ENCODE measurements at regions not wholly inside any gene's neighbourhood (a gene's known extent, or its start where the extent isn't known, plus 50 kb on each side); places are given as distances from the start of the nearest gene placed in this dataset.

DNA sequence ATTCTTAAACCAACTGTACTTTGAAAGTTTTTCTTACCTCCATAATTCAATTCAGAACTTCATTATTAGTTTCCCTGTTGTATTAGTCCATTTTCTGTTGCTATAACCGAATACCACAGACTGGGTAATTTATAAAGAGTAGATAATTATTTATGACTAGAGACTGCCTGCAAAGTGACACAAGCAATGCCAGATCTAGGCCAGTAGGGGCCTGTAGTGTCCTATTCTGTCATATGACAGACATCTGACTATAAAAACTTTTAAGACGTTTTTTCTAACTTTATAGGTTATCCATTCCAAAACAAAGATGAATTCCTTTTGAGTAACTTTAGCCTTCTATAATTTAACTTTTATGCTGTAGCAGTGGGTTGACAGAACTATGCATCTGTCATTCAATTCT is 2783.8 kb downstream of the PCDH9 start:
- Histone ChIP-seq H2AK9ac (replicated peaks; ENCODE audit: low read depth, low read length, poor library complexity) (no peak overlapping the region), H2AFZ (replicated peaks; ENCODE audit: low read length, poor library complexity) (no peak overlapping the region), H3K4me1 (ENCODE audit: control insufficient read depth, insufficient read depth, low read length) (no peaks in the 10 kb centered on the region), H4K20me1 (ENCODE audit: insufficient read depth, low read length) (no peaks in the 10 kb centered on the region), H2BK120ac (ENCODE audit: low read depth, low read length) (no peak overlapping the region), H3K36me3 (ENCODE audit: control insufficient read depth, insufficient read depth, low read length) (no peaks in the 10 kb centered on the region), H3K14ac (replicated peaks; ENCODE audit: low read depth, low read length) (no peak overlapping the region), H3K4me2 (ENCODE audit: low read depth, low read length) (no peak overlapping the region), H2BK20ac (ENCODE audit: low read depth, low read length) (no peak overlapping the region), H2BK5ac (ENCODE audit: low read depth, low read length, poor library complexity, severe bottlenecking) (no peak overlapping the region), H3K23ac (ENCODE audit: low read depth, low read length) (no peak overlapping the region), H2BK15ac (ENCODE audit: low read depth, low read length) (no peak overlapping the region), H3K9me1 (ENCODE audit: insufficient read depth, low read length) (no peaks in the 10 kb centered on the region), H3K18ac (ENCODE audit: low read depth, low read length) (no peak overlapping the region), H3K27me3 (ENCODE audit: control insufficient read depth, insufficient read depth, low read length) (no peaks in the 10 kb centered on the region), H3K4me3 (ENCODE audit: insufficient read depth, low read depth, low read length) (no peak overlapping the region), H3K9me3 (ENCODE audit: control insufficient read depth, insufficient read depth, low read length) (no peaks in the 10 kb centered on the region), H4K8ac (ENCODE audit: low read depth in 2 of 2, low read length in 2 of 2) (no peak overlapping the region), H3K56ac (ENCODE audit: extremely low read depth, insufficient read depth, low read length) (no peak overlapping the region), H3K27ac (ENCODE audit: insufficient read depth, low read length) (no peak overlapping the region), H4K91ac (ENCODE audit: insufficient read depth, low read depth, low read length) (no peak overlapping the region), H3K4ac (ENCODE audit: low read depth, low read length) (no peak overlapping the region), H3K79me1 (ENCODE audit: low read depth in 1 of 2, low read length in 2 of 2) (no peaks in the 10 kb centered on the region), H4K5ac (ENCODE audit: low read depth, low read length) (no peak overlapping the region), H3K9ac (ENCODE audit: low read depth, low read length) (no peak overlapping the region), H2AK5ac (ENCODE audit: low read depth, low read length) (no peak overlapping the region)
- ChIA-PET CTCF (interaction anchor here (0.7 kb wide), 1 partner anchor 15 kb away, joined by 3 read pairs; no protein-coding TSS in a partner anchor), POLR2A (ENCODE audit: unreplicated experiment) (no interaction called here)
- in situ Hi-C loops (cut with MboI; ENCODE audit: low sequenced_read_pairs) (no loop called here), dilution Hi-C loops (cut with HindIII; ENCODE audit: low sequenced_read_pairs, unreplicated experiment) (no loop called here), intact Hi-C loops (cut with micrococcal nuclease) (no loop called here)
- TF ChIP-seq, protein P1, sequence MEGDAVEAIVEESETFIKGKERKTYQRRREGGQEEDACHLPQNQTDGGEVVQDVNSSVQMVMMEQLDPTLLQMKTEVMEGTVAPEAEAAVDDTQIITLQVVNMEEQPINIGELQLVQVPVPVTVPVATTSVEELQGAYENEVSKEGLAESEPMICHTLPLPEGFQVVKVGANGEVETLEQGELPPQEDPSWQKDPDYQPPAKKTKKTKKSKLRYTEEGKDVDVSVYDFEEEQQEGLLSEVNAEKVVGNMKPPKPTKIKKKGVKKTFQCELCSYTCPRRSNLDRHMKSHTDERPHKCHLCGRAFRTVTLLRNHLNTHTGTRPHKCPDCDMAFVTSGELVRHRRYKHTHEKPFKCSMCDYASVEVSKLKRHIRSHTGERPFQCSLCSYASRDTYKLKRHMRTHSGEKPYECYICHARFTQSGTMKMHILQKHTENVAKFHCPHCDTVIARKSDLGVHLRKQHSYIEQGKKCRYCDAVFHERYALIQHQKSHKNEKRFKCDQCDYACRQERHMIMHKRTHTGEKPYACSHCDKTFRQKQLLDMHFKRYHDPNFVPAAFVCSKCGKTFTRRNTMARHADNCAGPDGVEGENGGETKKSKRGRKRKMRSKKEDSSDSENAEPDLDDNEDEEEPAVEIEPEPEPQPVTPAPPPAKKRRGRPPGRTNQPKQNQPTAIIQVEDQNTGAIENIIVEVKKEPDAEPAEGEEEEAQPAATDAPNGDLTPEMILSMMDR (conservative IDR thresholded peaks at IDR 0.05; ENCODE audit: low read depth, low read length), result 0 out of 2 replicates have a peak, but pooled peaks have one; percentile 14
- TF ChIP-seq CHD1 (IDR thresholded peaks at IDR 0.05; ENCODE audit: low read depth, low read length) (no peak), MXI1 (IDR thresholded peaks at IDR 0.05; ENCODE audit: borderline replicate concordance, low read depth, low read length) (no peak), MAZ (IDR thresholded peaks at IDR 0.05; ENCODE audit: borderline replicate concordance, low read depth, low read length) (no peak), FOS (IDR thresholded peaks at IDR 0.05; ENCODE audit: low read depth, low read length) (no peak), RAD21 (IDR thresholded peaks at IDR 0.05; ENCODE audit: low read length) (no peak)
- TF ChIP-seq, protein P2, sequence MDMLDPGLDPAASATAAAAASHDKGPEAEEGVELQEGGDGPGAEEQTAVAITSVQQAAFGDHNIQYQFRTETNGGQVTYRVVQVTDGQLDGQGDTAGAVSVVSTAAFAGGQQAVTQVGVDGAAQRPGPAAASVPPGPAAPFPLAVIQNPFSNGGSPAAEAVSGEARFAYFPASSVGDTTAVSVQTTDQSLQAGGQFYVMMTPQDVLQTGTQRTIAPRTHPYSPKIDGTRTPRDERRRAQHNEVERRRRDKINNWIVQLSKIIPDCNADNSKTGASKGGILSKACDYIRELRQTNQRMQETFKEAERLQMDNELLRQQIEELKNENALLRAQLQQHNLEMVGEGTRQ (IDR thresholded peaks at IDR 0.05; ENCODE audit: low read depth, low read length), result no peak
- no CpG with 5 or more reads among the region's 2 CpGs for WGBS, 2 experiments (ENCODE audit: extremely low coverage in 2 of 2, insufficient read length in 1 of 2)
- DNase-seq (no peak), ATAC-seq (ENCODE audit: low read depth) (no peak)
- BruUV-seq (replicated peaks), result no TSS peak
